ENCODE measurements at regions not wholly inside any gene's neighbourhood (a gene's known extent, or its start where the extent isn't known, plus 50 kb on each side); places are given as distances from the start of the nearest gene placed in this dataset.

DNA sequence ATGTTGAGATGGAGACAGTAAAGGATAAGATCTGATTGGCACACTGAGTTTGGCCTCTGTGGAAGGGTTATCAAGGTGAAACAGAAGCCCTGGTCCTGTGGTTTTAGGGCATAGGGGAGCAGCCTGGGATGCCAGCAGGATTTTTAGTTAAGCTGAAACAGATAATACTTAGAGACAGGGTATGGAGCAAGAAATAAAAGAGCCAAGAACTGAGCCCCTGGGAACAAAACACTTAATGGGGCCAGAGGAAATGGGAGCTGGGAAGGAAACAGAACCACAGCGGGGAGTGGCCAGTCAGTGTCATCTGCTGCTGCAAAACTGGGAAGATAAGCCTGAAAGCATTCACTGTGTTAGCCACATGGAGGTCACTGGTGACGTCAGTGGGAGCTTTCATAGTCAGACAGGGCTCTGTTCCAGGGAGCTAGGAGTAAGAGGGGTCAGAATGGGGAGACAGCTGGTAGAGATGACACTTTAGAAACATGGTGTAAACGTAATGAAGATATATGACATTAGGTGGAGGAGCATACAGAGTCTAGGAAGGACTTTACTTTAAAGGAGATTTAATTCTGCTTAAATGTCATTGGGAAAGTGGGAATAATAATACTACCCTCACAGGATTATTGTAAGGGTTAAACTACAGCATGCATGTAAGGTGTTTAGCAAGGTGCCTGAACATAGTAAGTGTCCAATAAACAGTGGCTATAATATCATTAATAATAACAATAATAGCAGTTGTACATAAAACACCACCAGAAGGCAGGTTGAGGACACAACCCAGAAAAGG is 172.7 kb upstream of the CTNNB1 start (continued):
- TF ChIP-seq, protein P1, sequence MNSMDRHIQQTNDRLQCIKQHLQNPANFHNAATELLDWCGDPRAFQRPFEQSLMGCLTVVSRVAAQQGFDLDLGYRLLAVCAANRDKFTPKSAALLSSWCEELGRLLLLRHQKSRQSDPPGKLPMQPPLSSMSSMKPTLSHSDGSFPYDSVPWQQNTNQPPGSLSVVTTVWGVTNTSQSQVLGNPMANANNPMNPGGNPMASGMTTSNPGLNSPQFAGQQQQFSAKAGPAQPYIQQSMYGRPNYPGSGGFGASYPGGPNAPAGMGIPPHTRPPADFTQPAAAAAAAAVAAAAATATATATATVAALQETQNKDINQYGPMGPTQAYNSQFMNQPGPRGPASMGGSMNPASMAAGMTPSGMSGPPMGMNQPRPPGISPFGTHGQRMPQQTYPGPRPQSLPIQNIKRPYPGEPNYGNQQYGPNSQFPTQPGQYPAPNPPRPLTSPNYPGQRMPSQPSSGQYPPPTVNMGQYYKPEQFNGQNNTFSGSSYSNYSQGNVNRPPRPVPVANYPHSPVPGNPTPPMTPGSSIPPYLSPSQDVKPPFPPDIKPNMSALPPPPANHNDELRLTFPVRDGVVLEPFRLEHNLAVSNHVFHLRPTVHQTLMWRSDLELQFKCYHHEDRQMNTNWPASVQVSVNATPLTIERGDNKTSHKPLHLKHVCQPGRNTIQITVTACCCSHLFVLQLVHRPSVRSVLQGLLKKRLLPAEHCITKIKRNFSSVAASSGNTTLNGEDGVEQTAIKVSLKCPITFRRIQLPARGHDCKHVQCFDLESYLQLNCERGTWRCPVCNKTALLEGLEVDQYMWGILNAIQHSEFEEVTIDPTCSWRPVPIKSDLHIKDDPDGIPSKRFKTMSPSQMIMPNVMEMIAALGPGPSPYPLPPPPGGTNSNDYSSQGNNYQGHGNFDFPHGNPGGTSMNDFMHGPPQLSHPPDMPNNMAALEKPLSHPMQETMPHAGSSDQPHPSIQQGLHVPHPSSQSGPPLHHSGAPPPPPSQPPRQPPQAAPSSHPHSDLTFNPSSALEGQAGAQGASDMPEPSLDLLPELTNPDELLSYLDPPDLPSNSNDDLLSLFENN (IDR thresholded peaks at IDR 0.05; ENCODE audit: low read depth in 2 of 2, low read length in 2 of 2) = no peak
- TF ChIP-seq, protein P2, sequence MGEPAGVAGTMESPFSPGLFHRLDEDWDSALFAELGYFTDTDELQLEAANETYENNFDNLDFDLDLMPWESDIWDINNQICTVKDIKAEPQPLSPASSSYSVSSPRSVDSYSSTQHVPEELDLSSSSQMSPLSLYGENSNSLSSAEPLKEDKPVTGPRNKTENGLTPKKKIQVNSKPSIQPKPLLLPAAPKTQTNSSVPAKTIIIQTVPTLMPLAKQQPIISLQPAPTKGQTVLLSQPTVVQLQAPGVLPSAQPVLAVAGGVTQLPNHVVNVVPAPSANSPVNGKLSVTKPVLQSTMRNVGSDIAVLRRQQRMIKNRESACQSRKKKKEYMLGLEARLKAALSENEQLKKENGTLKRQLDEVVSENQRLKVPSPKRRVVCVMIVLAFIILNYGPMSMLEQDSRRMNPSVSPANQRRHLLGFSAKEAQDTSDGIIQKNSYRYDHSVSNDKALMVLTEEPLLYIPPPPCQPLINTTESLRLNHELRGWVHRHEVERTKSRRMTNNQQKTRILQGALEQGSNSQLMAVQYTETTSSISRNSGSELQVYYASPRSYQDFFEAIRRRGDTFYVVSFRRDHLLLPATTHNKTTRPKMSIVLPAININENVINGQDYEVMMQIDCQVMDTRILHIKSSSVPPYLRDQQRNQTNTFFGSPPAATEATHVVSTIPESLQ (CRISPR knock-in tag; IDR thresholded peaks at IDR 0.05) = no peak
- TF ChIP-seq NR2C1 (IDR thresholded peaks at IDR 0.05) (peak; percentile 59; the same call in 1 of the 2 replicates), NR2C1 (tag; IDR thresholded peaks at IDR 0.05) (peak; percentile 79)
